ENCODE measurements at regions not wholly inside any gene's neighbourhood (a gene's known extent, or its start where the extent isn't known, plus 50 kb on each side); places are given as distances from the start of the nearest gene placed in this dataset.

DNA sequence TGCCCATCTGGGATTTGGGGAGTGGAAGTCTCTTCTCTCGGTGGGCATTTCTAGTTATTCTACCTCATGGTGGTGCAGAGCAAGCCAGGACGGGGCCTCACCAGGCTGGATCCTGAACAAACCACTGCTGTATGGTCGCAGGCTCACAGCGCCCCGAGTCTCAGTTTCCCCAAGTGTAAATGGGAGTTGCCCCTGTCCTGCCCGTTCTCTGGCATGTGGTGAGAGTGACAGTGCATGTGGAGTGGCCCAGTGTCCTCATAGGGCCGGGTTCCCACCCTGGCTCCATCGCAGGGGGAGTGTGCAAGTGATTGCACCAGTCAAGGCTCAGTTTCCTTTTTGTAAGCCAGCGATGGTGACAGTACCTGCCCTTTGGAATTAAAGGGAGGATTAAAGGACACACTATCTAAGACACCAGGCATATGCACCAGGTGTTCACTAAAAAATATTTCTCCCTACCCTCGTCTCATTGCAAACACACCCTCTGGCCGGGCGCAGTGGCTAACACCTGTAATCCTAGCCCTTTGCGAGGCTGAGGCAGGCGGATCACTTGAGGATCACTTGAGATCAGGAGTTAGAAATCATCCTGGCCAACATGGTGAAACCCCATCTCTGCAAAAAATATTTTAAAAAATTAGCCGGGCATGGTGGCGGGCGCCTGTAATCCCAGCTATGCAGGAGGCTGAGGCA, 173.3 kb upstream of the MYCN start:
- TF ChIP-seq POLR2AphosphoS5 (IDR thresholded peaks at IDR 0.05) (no peak), EP300 (IDR thresholded peaks at IDR 0.05) (no peak)
- TF ChIP-seq, protein P1, sequence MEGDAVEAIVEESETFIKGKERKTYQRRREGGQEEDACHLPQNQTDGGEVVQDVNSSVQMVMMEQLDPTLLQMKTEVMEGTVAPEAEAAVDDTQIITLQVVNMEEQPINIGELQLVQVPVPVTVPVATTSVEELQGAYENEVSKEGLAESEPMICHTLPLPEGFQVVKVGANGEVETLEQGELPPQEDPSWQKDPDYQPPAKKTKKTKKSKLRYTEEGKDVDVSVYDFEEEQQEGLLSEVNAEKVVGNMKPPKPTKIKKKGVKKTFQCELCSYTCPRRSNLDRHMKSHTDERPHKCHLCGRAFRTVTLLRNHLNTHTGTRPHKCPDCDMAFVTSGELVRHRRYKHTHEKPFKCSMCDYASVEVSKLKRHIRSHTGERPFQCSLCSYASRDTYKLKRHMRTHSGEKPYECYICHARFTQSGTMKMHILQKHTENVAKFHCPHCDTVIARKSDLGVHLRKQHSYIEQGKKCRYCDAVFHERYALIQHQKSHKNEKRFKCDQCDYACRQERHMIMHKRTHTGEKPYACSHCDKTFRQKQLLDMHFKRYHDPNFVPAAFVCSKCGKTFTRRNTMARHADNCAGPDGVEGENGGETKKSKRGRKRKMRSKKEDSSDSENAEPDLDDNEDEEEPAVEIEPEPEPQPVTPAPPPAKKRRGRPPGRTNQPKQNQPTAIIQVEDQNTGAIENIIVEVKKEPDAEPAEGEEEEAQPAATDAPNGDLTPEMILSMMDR (IDR thresholded peaks at IDR 0.05), result no peak

Data from esophagus muscularis mucosa (tissue), 4 donors.